Thyroid gland (tissue), 4 donors: ENCODE measurements at regions not wholly inside any gene's neighbourhood (a gene's known extent, or its start where the extent isn't known, plus 50 kb on each side); places are given as distances from the start of the nearest gene placed in this dataset.
A peak's percentile ranks its signal among the peaks of the same experiment; 100 is the strongest.

Experiments used
- DNase-seq, 2 donors: peaks; one replicate each; pipeline ENCODE4 v3.0.0-alpha.2; 2019
- H3K27ac ChIP-seq, 3 donors: fragments of 200-600 bp; sonication (generic); 1 replicate in 2 of 3; 2 replicates in 1 of 3; pipeline ENCODE4 v1.5.1; 2016 to 2019; ENCODE audit warnings: mild to moderate bottlenecking in 1 of 3, moderate library complexity in 1 of 3
- H3K27me3 ChIP-seq: fragments of 200-600 bp; sonication (generic); one replicate; pipeline ENCODE4 v1.5.1; 2019
- H3K36me3 ChIP-seq, 2 donors: fragments of 200-600 bp; sonication (generic); one replicate each; pipeline ENCODE4 v1.5.1; 2016 to 2019
- H3K4me1 ChIP-seq, 2 donors: fragments of 200-600 bp; sonication (generic); one replicate each; pipeline ENCODE4 v1.5.1; 2017 to 2019
- H3K4me3 ChIP-seq, 3 donors: fragments of 200-600 bp; sonication (generic); replicated peaks in 1 of 3; 1 replicate in 2 of 3; 2 replicates in 1 of 3; pipeline ENCODE4 v1.5.1; 2016; ENCODE audit warnings: mild to moderate bottlenecking in 1 of 3
- H3K9me3 ChIP-seq: fragments of 200-600 bp; sonication (generic); one replicate; pipeline ENCODE4 v1.5.1; 2017
- CTCF ChIP-seq, 6 experiments: fragments of 200-600 bp in 3 of 6; fragments of 450-650 bp in 3 of 6; sonication (generic) in 3 of 6; IDR thresholded peaks; one replicate each; pipeline ENCODE4 v1.5.1; 2016 to 2019; ENCODE audit warnings: antibody characterized with exemption in 6 of 6, mild to moderate bottlenecking in 2 of 6, inconsistent platforms in 1 of 6, moderate library complexity in 1 of 6
- POLR2A ChIP-seq, 2 donors: fragments of 450-650 bp; IDR thresholded peaks; one replicate each; pipeline ENCODE4 v1.6.1; 2017; ENCODE audit warnings: antibody characterized with exemption in 2 of 2, mild to moderate bottlenecking in 2 of 2, moderate library complexity in 1 of 2
- WGBS, 2 donors: methylation state at CpG; one replicate each; pipeline ENCODE4 v1.1.5; 2017; 5-methylcytosine and 5-hydroxymethylcytosine counted together
- intact Hi-C: fragments of 100-400 bp; cut with DNase I; formaldehyde crosslinking; loops from one replicate; pipeline ENCODE4 v1.15.1; 2023

- H3K9me3 ChIP-seq = no peaks in the 10 kb centered on the region
- WGBS, 2 donors = 87 to 91% methylated on average over 4 of the region's 4 CpGs
- intact Hi-C loops = no loop called here
These were observed 422.6 kb upstream of the SLIT2 start for GRCh38 chr4:19829101-19829500.

GRCh38 chr4:19823781-19824180, 427.9 kb upstream of the SLIT2 start:
- no peak for TF ChIP-seq CTCF (IDR thresholded peaks at IDR 0.05)
- TF ChIP-seq POLR2A (IDR thresholded peaks at IDR 0.05) = no peak
- Histone ChIP-seq H3K4me3 (no peak overlapping the region), H3K36me3 (no peaks in the 10 kb centered on the region), H3K27me3 (no peaks in the 10 kb centered on the region), H3K27ac (no peak overlapping the region), H3K9me3 (no peaks in the 10 kb centered on the region), H3K4me1 (no peaks in the 10 kb centered on the region)
- intact Hi-C loops = no loop called here
- no peak for DNase-seq
- WGBS, 2 donors = 74 to 80% methylated on average over 3 of the region's 3 CpGs

More at GRCh38 chr4:19829101-19829500, 422.6 kb upstream of the SLIT2 start:
- Histone ChIP-seq H3K27me3 (no peaks in the 10 kb centered on the region), H3K27ac (no peak overlapping the region), H3K36me3 (no peaks in the 10 kb centered on the region), H3K4me1 (no peaks in the 10 kb centered on the region), H3K4me3 (no peak overlapping the region)
- DNase-seq = no peak
- TF ChIP-seq POLR2A (IDR thresholded peaks at IDR 0.05) (no peak), CTCF (IDR thresholded peaks at IDR 0.05) (no peak)

GRCh38 chr4:19819737-19820136, 432.0 kb upstream of the SLIT2 start:
- 91 to 99% methylated on average over 1 of the region's 1 CpG for WGBS, 2 donors
- no peak for TF ChIP-seq POLR2A (IDR thresholded peaks at IDR 0.05)
- TF ChIP-seq CTCF (IDR thresholded peaks at IDR 0.05) = peak in 1 of 6 experiments; percentile 6
- intact Hi-C loops = no loop called here

GRCh38 chr4:19809989-19810388, 441.7 kb upstream of the SLIT2 start:
- Histone ChIP-seq H3K36me3 (no peaks in the 10 kb centered on the region), H3K27me3 (no peaks in the 10 kb centered on the region), H3K9me3 (no peaks in the 10 kb centered on the region), H3K4me1 (peaks cover 0 to 6% of the 10 kb centered on the region in 2 donors), H3K27ac (no peak overlapping the region), H3K4me3 (no peak overlapping the region)
- no peak for DNase-seq
- 20 to 30% methylated on average over 1 of the region's 1 CpG for WGBS, 2 donors
- no peak for TF ChIP-seq CTCF (IDR thresholded peaks at IDR 0.05)
- no peak for TF ChIP-seq POLR2A (IDR thresholded peaks at IDR 0.05)
- intact Hi-C loops = no loop called here

More at GRCh38 chr4:19819737-19820136, 432.0 kb upstream of the SLIT2 start:
- no peak for DNase-seq
- Histone ChIP-seq H3K4me3 (no peak overlapping the region), H3K4me1 (no peaks in the 10 kb centered on the region), H3K36me3 (no peaks in the 10 kb centered on the region), H3K9me3 (no peaks in the 10 kb centered on the region), H3K27me3 (no peaks in the 10 kb centered on the region), H3K27ac (no peak overlapping the region)

GRCh38 chr4:19807505-19807904, 444.2 kb upstream of the SLIT2 start:
- H3K4me1 ChIP-seq = peaks cover 0 to 6% of the 10 kb centered on the region in 2 donors
- no peaks in the 10 kb centered on the region for H3K9me3 ChIP-seq
- H3K27ac ChIP-seq = no peak overlapping the region
- no peaks in the 10 kb centered on the region for H3K36me3 ChIP-seq
- 45 to 50% methylated on average over 2 of the region's 2 CpGs for WGBS, 2 donors
- H3K27me3 ChIP-seq = no peaks in the 10 kb centered on the region
- no peak for TF ChIP-seq POLR2A (IDR thresholded peaks at IDR 0.05)
- no peak for TF ChIP-seq CTCF (IDR thresholded peaks at IDR 0.05)
- H3K4me3 ChIP-seq = no peak overlapping the region
- intact Hi-C loops = no loop called here
- DNase-seq = no peak
